NCI-H2227 treated with DMSO at 0.1 percent for 48 hours (cell line): ENCODE measurements at regions not wholly inside any gene's neighbourhood (a gene's known extent, or its start where the extent isn't known, plus 50 kb on each side); places are given as distances from the start of the nearest gene placed in this dataset.

Experiments
- DNase-seq: peaks from one replicate; lab custom pipeline; 2025; lab: John Stamatoyannopoulos, UW

DNA sequence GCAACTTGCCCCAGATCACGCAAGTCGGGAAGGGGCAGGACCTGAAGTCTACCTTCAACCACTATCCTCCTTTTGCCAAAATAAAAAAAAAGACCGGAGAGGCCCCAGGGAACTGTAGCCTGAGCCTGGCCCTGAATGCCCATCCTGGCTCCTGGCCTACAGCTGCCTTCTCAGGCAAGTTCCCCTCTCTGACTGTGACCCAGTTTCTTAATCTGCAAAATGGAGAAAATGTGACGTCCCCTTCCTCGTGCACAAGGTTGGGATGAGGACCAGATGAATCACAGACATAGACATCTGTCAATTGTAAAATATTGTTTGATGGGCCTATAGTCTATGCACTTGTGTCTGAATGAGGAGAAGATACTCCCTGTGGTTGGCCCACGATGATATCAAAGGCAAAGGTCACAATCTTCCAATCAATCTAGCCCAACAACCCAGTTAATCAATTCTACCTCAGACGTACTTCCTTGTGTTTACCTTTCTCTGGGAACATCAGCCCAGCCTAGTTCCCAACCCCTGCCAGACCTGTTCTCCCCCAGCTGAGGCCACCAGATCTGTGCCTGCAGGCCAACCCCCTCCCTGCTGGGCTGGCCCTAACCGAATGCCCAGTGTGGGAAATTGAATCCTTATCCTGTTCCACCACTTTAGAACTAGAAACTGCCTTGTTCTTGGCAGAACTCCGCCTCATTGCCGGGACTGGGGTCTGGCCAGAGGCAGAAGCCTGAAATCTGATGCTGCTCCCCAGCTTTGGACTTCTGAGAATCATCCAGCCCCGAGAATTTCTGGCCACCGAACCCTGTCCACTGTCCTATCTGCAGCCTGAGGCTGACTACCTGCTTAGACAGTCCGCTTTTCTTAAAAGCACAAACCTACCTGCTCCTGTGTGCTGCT lies 101.8 kb upstream of the LIPC start:
- DNase-seq, result no peak

DNA sequence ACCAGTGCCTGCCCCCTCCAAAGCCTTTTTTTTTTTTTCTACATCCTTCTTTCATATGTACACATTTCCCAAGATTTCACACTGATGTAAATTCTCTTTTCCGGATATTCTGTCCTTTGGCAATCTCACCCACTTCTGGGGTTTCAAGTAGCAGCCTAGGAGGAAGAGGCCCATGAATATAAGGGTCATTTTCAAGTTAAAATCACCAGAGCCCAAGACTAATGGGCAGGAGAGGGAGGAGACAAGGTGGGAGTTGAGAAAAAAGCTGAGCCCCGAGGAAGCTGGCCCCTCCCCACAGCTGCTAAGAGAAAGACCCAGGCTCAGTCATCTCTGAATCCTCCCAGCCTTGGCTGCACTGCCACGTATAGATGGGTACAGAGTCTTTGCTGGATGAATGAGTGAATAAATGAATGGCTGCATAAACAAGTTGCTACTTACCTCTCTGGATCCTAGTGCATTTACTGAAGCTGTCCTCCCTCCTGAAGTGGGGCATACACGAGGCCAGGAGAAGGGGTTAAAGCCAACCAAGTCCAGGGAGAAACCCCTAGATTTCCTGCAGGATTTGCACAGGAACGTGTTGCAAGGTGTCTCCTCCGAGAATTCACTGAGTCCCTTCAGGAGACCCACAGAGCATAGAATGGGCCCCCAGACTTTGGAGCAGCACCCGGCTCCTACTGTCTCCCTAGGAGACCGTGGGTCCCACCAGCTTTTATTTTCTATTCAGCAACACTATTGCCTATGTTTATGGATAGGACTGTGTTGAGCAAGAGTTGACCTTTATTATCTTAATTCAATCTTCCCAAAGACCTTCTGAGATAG lies 100.8 kb upstream of the LIPC start:
- DNase-seq, result no peak

DNA sequence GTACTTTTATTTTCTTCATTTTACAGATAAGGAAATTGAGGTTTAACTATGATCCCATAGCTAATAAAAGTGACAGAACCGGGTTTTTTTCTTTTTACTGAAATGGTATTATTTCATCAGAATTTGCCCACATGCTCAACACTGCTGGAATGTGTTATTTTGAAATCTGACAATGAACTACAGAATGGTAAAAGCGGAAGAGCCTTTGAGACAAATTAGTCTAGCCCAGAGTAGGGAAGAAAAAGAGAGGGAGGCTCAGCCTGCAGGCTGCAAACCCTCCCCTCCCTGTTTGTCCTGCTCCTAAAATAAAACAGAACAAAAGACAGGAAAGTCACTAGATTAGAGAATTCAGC lies 100.3 kb upstream of the LIPC start:
- DNase-seq, result no peak

DNA sequence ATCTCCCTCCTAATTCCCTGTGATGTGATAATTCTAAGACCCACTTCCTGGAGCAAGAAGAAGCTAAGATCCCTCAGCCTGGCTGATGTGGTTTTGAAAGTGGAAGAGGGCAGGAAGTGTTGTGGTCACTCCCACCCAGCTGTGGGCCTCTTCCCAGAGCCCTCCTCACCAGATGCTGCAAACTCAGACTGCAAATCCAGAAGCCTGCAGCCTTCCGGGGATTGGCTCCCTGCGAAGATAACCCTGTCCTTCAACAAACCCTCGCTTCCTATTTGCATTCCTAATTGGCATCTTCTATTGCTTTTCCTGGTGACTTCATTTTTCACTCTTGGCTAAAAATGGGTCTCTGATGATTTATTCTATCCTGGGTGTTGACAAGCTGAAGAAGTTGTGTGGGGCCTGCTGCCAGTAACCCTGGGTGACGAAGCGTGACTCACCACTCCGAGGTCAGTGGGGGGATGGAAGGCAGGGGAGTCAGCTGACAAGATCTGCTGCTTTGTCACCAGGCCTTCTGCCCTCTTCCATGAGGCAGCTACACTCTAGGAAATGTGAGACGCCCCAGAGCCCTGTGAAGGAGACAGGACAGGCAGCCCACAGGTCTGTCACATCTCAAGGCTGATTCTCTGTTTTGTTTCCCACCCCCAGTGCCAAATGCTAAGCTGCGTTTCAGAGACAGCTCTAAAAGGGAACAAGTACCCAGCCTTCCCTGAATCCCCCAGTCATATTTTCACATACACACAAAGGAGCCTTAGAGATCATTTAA lies 99.7 kb upstream of the LIPC start:
- DNase-seq, result peak; percentile 23

DNA sequence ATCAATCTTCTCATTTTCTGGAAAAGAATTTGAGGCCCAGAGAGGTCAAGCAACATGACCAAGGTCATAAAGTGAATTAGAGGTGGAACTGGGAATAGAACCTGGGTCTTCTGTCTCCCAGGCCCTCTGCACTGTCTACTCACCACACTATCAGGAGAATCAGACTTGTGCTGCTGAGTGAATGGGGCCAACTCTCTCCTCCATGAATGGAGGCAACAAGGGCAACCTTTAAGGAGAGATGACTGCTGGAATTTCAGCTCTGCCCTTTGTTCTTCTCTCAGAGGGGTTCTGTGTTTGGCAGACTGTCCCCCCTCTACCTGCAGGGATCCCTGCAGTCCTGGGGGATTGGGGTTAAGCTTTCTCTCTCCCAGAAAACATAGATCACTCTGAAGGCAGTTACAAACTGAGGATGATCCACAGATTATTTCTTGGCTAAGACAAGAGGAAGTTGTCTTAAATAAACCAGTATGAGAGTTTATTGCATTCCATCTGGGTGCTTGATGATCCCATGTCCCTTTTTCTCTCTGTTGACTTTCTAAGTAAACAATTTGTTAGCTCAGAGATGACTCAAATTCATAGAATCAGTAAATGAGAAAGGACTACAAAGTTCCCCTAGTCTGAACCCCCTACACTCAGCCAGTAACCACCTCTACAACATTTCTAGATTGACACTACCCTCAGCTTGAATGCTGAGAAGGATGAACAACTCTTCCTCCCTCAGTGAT lies 99.0 kb upstream of the LIPC start:
- DNase-seq, result no peak

DNA sequence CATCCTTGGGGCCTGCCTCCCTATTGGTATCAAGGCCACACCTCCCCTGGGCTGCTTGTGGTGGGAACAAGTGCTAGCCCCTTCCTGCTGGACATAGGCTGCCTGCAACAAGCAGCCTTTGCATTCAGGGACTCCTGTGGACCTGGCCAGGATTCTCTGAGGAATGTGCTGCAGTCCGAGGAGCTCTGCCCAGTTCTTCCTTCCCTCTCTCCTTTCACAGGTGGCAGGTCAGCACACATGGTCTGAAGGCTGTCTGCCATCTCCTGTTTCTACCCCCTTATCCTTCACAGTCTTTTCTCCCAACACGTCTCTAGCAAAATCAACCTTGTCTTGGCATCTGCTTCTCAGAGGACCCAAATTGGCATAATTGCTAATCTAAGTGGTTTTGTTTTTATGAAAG lies 97.0 kb upstream of the LIPC start:
- DNase-seq, result no peak

DNA sequence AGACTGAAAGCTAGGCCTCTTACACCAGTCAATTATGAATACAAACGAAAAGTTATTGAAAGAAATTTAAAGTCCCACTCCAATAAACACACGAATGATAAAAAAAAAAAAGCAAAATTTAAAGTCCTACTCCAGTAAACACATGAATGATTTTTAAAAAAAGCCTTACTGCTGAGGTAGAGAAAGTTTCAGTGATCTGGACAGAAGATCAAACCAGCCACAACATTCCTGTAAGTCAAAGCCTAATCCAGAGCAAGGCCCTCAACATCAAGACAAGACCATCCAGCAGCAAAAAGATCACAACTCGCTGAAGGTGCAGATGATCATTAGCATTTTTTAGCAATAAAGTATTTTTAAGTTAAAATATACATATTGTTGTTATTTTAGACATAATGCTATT lies 95.6 kb upstream of the LIPC start:
- no peak for DNase-seq

DNA sequence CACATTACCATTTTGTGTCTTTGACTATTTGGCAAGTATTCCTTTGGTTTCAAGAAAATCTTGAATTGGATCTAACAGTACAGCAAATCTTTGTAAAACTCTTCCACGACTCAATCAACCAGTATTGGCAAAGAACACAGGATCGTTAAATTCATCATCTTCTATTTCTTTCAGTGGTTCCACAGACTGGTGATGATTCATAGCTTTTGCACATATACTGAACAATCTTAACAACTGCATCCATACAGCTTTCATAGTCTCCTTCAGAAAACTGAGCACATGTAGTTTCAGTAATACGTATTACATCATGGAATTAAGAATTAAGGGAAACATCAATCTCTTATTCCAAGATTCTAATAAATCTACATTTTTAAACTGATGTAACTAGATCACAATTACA lies 91.6 kb upstream of the LIPC start:
- no peak for DNase-seq

DNA sequence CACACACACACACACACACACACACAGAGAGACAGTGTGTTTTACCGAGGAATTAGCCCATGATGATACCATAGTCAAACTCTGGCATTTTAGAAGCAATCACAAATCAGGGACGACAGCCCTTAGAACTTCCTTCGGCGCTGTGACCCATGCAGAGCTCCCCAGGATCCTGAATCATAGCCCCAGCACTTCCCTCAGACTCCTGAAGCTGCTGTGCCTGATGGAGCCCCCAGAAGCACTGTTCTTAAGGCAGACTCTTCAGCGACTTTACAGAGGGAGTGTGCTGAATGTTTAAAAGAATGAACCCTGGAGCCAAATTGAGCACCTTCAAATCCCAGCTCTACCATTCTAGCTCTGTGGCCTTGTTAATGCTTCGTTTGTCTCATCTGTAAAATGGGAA lies 89.3 kb upstream of the LIPC start:
- no peak for DNase-seq

DNA sequence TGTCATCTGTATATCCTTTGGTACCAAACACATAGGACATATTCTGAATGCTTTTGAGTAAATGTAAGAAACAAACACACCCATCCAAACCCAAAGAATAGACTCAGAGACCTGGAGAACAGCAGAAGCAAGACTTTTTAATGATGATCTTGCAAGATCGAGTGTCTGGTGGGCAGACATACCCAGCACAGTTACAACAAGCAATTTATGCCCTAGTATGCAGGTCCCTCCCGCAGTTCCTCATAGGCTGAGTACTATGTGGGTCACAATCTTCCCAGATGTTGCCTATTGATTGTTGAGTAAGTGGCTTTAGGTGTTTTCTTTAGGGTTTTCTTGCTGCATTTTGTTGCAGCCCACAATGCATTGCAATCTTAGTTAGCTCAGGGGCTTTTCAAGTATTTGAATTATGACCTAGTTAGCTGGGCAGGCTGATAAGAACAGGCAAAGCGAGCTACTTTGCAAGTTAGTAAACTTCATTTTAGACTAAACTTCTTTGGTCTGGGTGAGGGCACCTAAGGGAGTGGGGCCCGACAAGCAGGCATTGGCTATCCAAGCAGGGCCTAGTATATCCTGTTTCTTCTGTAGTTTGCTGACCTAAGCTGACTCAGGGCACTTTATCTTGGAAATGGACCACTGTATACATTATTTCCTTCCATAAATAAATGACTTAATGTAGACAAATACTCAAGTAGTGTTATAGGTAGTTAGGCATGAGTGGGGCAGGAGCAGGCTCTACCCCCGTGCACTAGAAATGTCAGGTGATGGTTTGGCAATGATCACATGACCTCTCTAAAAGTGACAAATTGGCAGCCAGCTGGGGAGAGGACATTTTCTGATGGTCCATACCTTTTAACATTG lies 87.3 kb upstream of the LIPC start:
- DNase-seq, result no peak

DNA sequence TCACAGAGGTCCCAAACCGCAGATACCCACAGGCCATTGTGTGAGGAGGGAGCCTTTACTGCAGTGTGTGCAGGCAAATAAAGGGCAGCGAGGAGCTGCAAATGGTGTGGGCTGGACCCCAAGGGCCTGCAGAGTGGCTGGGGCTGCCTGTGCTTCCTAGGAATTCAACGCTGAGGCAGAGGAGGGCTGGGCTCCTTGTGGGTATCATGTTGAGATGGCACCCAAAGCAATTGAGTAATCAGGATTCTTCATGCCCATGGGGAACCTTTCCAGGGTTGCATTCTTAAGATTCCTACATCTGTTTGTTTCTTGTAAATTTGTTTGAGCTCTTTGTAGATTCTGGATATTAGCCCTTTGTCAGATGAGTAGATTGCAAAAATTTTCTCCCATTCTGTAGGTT lies 85.4 kb upstream of the LIPC start:
- no peak for DNase-seq

DNA sequence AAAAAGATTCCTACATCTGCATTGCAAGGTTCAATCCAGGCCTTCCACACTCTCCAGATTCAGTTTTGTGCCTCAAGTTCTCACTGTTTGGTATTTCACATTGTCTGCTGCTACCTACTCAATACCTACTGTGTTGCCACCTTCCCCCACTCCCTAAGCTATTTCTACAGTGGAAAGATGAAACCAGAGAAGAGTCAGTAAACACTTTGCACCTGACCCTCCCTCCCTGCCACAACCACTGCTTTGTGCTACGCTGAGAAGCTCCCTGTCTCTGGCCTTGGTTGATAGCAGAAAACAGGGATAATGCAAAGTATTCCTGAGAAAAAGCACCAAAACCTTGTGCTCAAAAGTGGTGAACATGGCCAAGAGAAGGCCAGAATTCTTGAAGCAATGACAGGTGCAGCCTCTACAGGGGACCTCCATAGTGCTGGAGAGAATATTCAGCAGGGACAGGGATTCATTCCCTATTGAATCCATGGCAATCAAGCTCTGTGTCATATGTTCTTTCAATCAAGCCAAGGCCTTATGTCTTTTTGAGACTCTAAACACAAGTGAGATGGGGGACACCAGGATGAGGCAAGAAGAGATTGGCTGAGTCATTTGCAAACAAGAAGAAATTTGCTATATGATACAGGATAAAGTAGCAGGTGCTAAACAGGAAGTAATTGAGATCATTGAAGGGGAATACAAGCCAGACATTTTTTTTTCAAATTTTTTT lies 83.5 kb upstream of the LIPC start:
- DNase-seq, result no peak

DNA sequence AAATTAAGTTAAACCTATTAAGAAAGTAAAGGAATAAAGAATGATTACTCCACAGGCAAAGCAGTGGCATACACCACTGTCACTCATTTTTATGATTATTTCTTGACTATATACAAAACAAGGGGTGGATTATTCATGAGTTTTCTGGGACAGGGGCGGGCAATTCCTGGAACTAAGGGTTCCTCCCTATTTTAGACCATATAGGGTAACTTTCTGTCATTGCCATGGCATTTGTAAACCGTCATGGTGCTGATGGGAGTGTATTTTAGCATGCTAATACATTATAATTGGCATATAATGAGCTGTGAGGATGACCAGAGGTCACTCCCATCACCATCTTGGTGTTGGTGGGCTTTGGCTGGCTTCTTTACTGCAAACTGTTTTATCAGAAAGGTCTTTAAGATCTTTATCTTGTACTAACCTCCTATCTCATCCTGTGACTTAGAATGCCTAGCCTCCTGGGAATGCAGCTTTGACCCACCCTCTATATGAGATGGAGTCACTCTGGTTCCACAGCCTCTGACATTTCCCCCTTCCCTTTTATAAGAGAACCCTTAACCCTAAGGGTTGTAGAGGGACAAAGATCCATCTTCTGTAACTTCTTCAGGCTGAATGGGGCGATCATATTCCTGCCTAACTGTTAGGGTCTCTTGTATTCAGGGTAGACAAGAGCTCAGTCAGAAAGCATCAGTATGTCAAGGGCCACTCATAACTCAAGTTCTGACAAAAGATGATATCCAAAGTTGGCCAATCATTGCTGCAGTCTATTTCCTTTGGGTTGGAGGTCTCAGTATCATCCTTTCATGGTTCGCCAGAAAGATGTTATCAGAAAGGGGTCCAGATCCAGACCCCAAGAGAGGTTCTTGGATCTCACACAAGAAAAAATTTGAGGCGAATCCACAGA lies 79.5 kb upstream of the LIPC start:
- no peak for DNase-seq

DNA sequence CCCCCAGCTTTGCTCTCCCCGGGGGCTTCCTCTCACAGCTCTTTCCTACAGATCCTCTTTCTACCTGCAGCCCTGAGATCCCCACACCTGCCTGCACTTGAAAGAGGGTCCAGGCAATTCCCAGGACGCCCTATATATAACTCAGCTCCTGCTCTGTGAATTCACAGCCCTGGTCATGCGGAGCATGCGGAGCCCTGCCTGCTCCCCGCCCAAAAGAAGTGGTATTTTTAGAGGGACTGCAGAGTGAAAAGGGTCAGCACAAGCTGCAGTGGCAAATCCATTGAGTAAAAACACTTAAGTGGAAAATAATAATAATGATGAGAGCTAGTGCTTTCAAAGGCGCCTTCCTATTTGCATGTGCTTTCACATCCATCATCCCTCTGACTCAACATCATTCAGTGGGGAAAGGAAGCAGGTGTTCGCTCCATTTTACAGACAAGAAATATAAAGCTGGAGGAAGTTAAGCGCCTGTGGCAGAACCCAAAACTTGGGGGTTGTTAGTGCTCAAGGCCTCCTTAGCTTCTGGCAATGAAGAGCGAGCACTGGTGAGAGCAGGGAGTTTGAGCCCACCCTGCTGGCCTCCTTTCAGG lies 76.3 kb upstream of the LIPC start:
- peak; percentile 26 for DNase-seq

DNA sequence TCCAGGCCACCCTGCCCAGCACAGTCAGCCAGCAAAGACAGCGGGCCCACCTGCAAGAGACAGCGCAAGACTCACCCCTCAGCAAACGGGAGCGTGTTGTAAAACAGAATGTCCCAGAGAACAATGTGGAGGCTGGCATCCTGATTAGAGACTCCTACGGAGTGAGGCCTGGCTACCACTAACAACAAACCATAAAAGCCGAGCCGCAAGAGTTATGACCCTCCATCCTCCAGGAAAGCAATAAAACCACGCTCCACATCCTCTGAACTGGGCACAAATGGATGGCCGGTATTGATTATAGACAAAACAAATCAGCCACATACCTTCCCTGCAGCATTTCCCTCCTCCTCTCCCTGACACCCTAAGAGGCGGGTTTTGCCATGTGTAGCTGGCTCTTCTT lies 75.8 kb upstream of the LIPC start:
- DNase-seq, result no peak

DNA sequence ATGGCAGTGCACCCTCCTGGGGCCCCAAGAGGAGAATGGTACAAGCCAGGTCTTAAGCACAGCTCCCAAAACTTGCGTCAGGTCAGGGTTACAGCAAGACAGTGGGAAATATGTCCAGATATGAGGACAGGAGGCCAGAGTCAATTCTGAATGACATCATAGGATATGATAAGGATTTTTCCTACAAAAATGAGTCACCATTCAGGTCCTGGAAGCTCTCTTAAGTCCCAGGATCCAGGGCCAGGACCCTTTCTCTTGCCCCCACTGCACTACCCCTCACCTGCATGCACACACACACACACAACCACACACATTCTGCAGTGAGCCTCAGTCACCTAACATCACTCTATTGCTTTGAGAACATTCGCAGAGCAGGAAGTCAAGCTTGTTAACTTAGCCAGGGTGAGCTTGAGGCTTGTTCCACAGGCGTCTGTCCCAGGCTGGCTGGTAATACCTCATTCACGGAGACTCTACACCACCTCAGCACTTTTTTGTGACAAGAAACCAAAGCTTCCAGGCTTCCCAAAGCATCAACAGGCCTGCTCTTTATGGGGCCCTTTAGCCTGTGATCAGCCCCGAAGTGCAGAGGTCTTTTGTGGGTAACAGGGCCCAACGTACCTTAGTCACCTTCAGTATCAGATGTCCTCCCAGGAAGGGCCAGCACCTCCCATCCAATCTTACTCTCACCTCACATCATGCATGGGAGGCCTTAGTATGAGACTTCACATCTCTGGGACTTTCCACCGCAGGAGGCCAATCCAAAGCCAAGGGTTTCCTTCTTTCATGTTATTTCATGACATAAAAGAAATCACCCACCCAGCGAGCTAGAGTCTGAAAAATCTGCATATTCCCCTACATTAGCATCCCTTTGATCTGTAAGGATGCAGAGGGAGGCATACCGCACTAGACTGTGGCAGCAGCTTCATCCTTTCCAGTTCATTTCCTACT lies 74.0 kb upstream of the LIPC start:
- no peak for DNase-seq

DNA sequence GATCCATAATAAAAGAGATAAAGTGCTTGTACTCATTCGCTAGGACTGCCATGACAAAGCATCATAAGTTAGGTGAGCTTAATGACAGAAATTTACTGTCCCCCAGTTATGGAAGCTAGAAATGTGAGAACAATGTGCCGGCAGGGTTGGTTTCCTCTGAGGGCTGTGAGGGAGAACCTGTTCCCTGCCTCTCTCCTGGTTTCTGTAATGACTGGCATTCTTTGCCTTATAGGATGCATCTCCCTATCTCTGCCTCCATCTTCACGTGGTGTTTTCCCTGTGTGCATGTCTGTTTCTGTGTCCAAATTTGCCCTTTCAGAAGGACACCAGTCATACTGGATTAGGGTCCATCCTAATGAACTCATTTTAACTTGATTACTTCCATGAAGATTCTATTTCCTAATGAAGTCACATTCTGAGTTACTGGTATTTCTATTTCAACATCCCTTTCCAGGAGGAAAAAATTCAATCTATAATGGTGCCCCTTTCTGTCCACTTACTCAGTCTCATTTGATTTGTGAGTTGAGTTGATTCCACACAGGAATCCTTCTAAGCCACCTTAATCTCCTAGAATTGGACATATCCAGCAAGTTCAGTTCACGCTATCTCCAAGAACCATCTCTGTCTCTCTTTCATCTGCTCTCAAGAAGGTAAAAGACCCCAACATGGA lies 71.2 kb upstream of the LIPC start:
- DNase-seq, result no peak
